NB4 (cell line): ENCODE measurements at regions not wholly inside any gene's neighbourhood (a gene's known extent, or its start where the extent isn't known, plus 50 kb on each side); places are given as distances from the start of the nearest gene placed in this dataset.

Experiments used
- MAX ChIP-seq: IDR thresholded peaks from 2 replicates; pipeline ENCODE4 v1.6.1; 2011; ENCODE audit warnings: low read depth, low read length
- POLR2A ChIP-seq: IDR thresholded peaks from 2 replicates; pipeline ENCODE4 v1.6.1; 2011; ENCODE audit warnings: mild to moderate bottlenecking; ENCODE audit not compliant: insufficient read length; ENCODE audit errors: extremely low read depth

- TF ChIP-seq POLR2A (no peak), MAX (no peak)
Measured at GRCh38 chr2:212773808-212774339, 235.3 kb upstream of the ERBB4 start.
